ENCODE measurements at regions not wholly inside any gene's neighbourhood (a gene's known extent, or its start where the extent isn't known, plus 50 kb on each side); places are given as distances from the start of the nearest gene placed in this dataset.

- H3K9me3 ChIP-seq (ENCODE audit: control insufficient read depth in 4 of 4, low read length in 3 of 4) = no peaks in the 10 kb centered on the region
- DNase-seq (ENCODE audit: low spot score) = no peak
- no peaks in the 10 kb centered on the region for H3K36me3 ChIP-seq (ENCODE audit: control insufficient read depth in 4 of 4, insufficient read depth in 3 of 4, low read depth in 1 of 4, low read length in 3 of 4)
- no peaks in the 10 kb centered on the region for H3K27me3 ChIP-seq (ENCODE audit: control insufficient read depth in 4 of 4, insufficient read depth in 4 of 4, low read length in 3 of 4)
- 75% methylated on average over 1 of the region's 1 CpG for WGBS
- H3K27ac ChIP-seq (ENCODE audit: low read depth in 1 of 2, low read length in 2 of 2) = no peak overlapping the region
- no peak overlapping the region for H3K4me3 ChIP-seq (ENCODE audit: low read depth in 1 of 3, low read length in 3 of 3)
- H3K4me1 ChIP-seq (ENCODE audit: control insufficient read depth in 4 of 4, insufficient read depth in 4 of 4, low read length in 3 of 4) = peaks cover 0 to 1% (median 0%) of the 10 kb centered on the region in 4 donors
- H3K9ac ChIP-seq (ENCODE audit: low read depth in 1 of 2, low read length in 2 of 2) = no peak overlapping the region
- TF ChIP-seq, protein P1, sequence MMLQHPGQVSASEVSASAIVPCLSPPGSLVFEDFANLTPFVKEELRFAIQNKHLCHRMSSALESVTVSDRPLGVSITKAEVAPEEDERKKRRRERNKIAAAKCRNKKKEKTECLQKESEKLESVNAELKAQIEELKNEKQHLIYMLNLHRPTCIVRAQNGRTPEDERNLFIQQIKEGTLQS (IDR thresholded peaks at IDR 0.05) = no peak
- TF ChIP-seq TAF1 (conservative IDR thresholded peaks at IDR 0.05) = no peak
- TF ChIP-seq HNF4G (IDR thresholded peaks at IDR 0.05) = no peak
- TF ChIP-seq FOXA2 (IDR thresholded peaks at IDR 0.05) = no peak
- TF ChIP-seq, protein P2, sequence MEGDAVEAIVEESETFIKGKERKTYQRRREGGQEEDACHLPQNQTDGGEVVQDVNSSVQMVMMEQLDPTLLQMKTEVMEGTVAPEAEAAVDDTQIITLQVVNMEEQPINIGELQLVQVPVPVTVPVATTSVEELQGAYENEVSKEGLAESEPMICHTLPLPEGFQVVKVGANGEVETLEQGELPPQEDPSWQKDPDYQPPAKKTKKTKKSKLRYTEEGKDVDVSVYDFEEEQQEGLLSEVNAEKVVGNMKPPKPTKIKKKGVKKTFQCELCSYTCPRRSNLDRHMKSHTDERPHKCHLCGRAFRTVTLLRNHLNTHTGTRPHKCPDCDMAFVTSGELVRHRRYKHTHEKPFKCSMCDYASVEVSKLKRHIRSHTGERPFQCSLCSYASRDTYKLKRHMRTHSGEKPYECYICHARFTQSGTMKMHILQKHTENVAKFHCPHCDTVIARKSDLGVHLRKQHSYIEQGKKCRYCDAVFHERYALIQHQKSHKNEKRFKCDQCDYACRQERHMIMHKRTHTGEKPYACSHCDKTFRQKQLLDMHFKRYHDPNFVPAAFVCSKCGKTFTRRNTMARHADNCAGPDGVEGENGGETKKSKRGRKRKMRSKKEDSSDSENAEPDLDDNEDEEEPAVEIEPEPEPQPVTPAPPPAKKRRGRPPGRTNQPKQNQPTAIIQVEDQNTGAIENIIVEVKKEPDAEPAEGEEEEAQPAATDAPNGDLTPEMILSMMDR (IDR thresholded peaks at IDR 0.05; ENCODE audit: low read depth, low read length, missing input control) = no peak
Observed at GRCh38 chr4:129233691-129234090, 137.7 kb downstream of the C4orf33 start.

GRCh38 chr4:129236351-129236750 lies 140.4 kb downstream of the C4orf33 start:
- Histone ChIP-seq H3K36me3 (ENCODE audit: control insufficient read depth in 4 of 4, insufficient read depth in 3 of 4, low read depth in 1 of 4, low read length in 3 of 4) (no peaks in the 10 kb centered on the region), H3K9me3 (ENCODE audit: control insufficient read depth in 4 of 4, low read length in 3 of 4) (no peaks in the 10 kb centered on the region), H3K9ac (ENCODE audit: low read depth in 1 of 2, low read length in 2 of 2) (no peak overlapping the region), H3K4me1 (ENCODE audit: control insufficient read depth in 4 of 4, insufficient read depth in 4 of 4, low read length in 3 of 4) (peaks cover 4 to 16% (median 7%) of the 10 kb centered on the region in 4 donors), H3K27ac (ENCODE audit: low read depth in 1 of 2, low read length in 2 of 2) (no peak overlapping the region), H3K27me3 (ENCODE audit: control insufficient read depth in 4 of 4, insufficient read depth in 4 of 4, low read length in 3 of 4) (no peaks in the 10 kb centered on the region), H3K4me3 (ENCODE audit: low read depth in 1 of 3, low read length in 3 of 3) (no peak overlapping the region)
- WGBS = 96% methylated on average over 3 of the region's 3 CpGs
- DNase-seq (ENCODE audit: low spot score) = no peak
- no peak for TF ChIP-seq FOXA2 (IDR thresholded peaks at IDR 0.05)
- no peak for TF ChIP-seq JUND (IDR thresholded peaks at IDR 0.05)
- TF ChIP-seq FOXA1 (IDR thresholded peaks at IDR 0.05) = no peak
- TF ChIP-seq, protein P3, sequence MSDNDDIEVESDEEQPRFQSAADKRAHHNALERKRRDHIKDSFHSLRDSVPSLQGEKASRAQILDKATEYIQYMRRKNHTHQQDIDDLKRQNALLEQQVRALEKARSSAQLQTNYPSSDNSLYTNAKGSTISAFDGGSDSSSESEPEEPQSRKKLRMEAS (IDR thresholded peaks at IDR 0.05) = no peak
- TF ChIP-seq NR2F2 (IDR thresholded peaks at IDR 0.05) = no peak
- no peak for TF ChIP-seq SP1 (IDR thresholded peaks at IDR 0.05)
- TF ChIP-seq, protein P2 (IDR thresholded peaks at IDR 0.05; ENCODE audit: low read depth, low read length, missing input control) = no peak
- TF ChIP-seq TAF1 (conservative IDR thresholded peaks at IDR 0.05) = no peak
- TF ChIP-seq RXRA (IDR thresholded peaks at IDR 0.05) = no peak
- TF ChIP-seq YY1 (IDR thresholded peaks at IDR 0.05) = no peak
- TF ChIP-seq, protein P1 (IDR thresholded peaks at IDR 0.05) = no peak

DNA sequence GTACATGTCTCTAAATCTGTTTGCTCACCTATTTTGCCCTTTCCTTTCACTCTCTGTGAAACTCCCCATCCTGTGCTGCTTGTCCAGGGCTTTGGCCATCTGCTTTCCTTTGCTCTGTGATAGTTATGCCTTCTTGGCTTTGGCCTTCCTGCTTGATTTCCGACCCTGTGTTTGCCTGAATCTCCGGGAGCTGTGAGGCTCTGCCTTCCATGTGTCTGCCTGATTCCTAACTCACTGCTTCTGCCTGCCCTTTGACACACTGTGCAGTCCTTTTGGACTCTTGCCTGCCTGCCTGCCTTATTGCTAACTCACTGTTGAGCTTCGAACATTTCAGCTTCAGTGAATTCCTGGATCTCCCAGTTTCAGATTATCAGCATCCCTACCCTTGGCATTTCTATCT lies 143.1 kb downstream of the C4orf33 start:
- no peak overlapping the region for H3K27ac ChIP-seq (ENCODE audit: low read depth in 1 of 2, low read length in 2 of 2)
- 8% methylated on average over 3 of the region's 3 CpGs for WGBS
- peaks cover 4 to 16% (median 7%) of the 10 kb centered on the region in 4 donors for H3K4me1 ChIP-seq (ENCODE audit: control insufficient read depth in 4 of 4, insufficient read depth in 4 of 4, low read length in 3 of 4)
- H3K4me3 ChIP-seq (ENCODE audit: low read depth in 1 of 3, low read length in 3 of 3) = no peak overlapping the region
- H3K9ac ChIP-seq (ENCODE audit: low read depth in 1 of 2, low read length in 2 of 2) = peak overlapping the region in 1 of 2 donors; percentile 54
- DNase-seq (ENCODE audit: low spot score) = no peak
- H3K9me3 ChIP-seq (ENCODE audit: control insufficient read depth in 4 of 4, low read length in 3 of 4) = no peaks in the 10 kb centered on the region
- no peaks in the 10 kb centered on the region for H3K36me3 ChIP-seq (ENCODE audit: control insufficient read depth in 4 of 4, insufficient read depth in 3 of 4, low read depth in 1 of 4, low read length in 3 of 4)
- no peaks in the 10 kb centered on the region for H3K27me3 ChIP-seq (ENCODE audit: control insufficient read depth in 4 of 4, insufficient read depth in 4 of 4, low read length in 3 of 4)
- TF ChIP-seq TAF1 (conservative IDR thresholded peaks at IDR 0.05) (no peak), FOXA2 (IDR thresholded peaks at IDR 0.05) (peak; percentile 22), NR2F2 (IDR thresholded peaks at IDR 0.05) (peak; percentile 39), REST (IDR thresholded peaks at IDR 0.05) (peak; percentile 33), EGR1 (IDR thresholded peaks at IDR 0.05; ENCODE audit: low read depth in 2 of 2) (no peak), RAD21 (IDR thresholded peaks at IDR 0.05) (peak; percentile 19 to 30), GABPA (IDR thresholded peaks at IDR 0.05 in 1 of 2, conservative IDR thresholded peaks at IDR 0.05 in 1 of 2) (no peak), SP1 (IDR thresholded peaks at IDR 0.05) (peak; percentile 95)
- TF ChIP-seq, protein P4, sequence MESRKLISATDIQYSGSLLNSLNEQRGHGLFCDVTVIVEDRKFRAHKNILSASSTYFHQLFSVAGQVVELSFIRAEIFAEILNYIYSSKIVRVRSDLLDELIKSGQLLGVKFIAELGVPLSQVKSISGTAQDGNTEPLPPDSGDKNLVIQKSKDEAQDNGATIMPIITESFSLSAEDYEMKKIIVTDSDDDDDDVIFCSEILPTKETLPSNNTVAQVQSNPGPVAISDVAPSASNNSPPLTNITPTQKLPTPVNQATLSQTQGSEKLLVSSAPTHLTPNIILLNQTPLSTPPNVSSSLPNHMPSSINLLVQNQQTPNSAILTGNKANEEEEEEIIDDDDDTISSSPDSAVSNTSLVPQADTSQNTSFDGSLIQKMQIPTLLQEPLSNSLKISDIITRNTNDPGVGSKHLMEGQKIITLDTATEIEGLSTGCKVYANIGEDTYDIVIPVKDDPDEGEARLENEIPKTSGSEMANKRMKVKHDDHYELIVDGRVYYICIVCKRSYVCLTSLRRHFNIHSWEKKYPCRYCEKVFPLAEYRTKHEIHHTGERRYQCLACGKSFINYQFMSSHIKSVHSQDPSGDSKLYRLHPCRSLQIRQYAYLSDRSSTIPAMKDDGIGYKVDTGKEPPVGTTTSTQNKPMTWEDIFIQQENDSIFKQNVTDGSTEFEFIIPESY (IDR thresholded peaks at IDR 0.05) = no peak
- TF ChIP-seq, protein P1 (IDR thresholded peaks at IDR 0.05) = no peak
